ENCODE measurements at regions not wholly inside any gene's neighbourhood (a gene's known extent, or its start where the extent isn't known, plus 50 kb on each side); places are given as distances from the start of the nearest gene placed in this dataset.

DNA sequence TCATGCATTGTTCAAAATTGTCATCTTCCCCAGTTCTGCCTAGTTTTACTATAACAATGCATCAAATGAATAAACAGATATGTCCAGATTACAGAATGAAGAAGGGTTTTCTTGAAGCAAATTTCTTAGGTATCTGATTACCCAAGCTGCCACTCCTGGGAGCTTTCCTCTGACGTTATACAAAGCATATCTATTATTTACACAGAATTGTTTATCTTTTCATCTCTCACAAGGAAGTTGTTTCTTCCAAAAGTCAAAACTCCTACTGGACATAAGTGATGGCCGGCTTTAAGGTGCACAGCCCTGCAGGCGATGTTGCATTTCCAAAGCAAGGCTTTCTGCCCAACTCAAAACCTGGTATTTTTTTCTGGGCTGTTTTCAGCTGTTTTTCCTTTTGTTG is 73.4 kb upstream of the ANKH start:
- no peak for FAIRE-seq
- TF ChIP-seq CTCF (IDR thresholded peaks at IDR 0.05; ENCODE audit: insufficient read depth, missing control alignments) = no peak
- no peak for DNase-seq (ENCODE audit: insufficient read length, low spot score)

DNA sequence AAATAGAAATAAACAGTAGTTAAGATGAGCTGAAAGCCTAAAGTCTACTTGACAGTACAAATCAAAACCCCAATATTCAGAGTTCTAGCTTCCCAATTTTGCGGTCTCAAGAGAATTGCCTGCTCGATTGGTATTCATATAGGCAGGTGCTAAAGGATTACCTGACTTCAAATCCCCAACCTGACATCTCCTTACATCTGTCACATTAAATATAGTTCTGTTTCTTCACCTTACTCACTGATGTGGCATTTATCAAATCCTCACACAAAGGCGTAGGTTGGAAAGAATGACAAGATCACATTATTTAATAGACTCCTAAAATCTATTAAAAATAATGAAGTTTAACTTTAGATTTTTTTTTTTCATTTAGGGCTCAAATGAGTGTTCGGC is 72.8 kb upstream of the ANKH start:
- TF ChIP-seq CTCF (IDR thresholded peaks at IDR 0.05; ENCODE audit: insufficient read depth, missing control alignments) = no peak
- FAIRE-seq = no peak
- no peak for DNase-seq (ENCODE audit: insufficient read length, low spot score)

- no peak for TF ChIP-seq CTCF (IDR thresholded peaks at IDR 0.05; ENCODE audit: insufficient read depth, missing control alignments)
- DNase-seq (ENCODE audit: insufficient read length, low spot score) (no peak), FAIRE-seq (no peak)
These were observed 70.6 kb upstream of the ANKH start for GRCh38 chr5:14942212-14942611.

GRCh38 chr5:14937254-14937653 is 65.7 kb upstream of the ANKH start:
- no peak for DNase-seq (ENCODE audit: insufficient read length, low spot score)
- no peak for FAIRE-seq
- TF ChIP-seq CTCF (IDR thresholded peaks at IDR 0.05; ENCODE audit: insufficient read depth, missing control alignments) = no peak

GRCh38 chr5:14936588-14936987 is 65.0 kb upstream of the ANKH start:
- DNase-seq (ENCODE audit: insufficient read length, low spot score) = no peak
- no peak for TF ChIP-seq CTCF (IDR thresholded peaks at IDR 0.05; ENCODE audit: insufficient read depth, missing control alignments)
- no peak for FAIRE-seq

DNA sequence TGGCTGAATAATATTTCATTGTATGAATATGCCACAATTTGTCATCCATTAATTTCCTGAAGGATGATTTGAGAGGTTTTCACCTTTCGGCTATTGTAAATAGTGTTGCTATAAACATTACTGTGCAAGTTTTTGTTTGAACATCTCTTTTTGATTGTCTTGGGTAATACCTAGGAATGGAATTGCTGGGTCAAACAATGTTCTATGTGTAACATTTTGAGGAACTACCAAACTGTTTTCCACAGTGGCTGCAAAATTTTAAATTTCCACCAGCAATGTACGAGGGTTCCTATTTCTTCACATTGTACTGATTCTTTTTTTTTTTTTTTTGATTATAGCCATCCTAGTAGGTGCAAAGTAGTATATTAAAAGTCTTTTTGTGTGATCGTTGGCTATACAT is 63.8 kb upstream of the ANKH start:
- DNase-seq (ENCODE audit: insufficient read length, low spot score) (no peak), FAIRE-seq (no peak)
- TF ChIP-seq CTCF (IDR thresholded peaks at IDR 0.05; ENCODE audit: insufficient read depth, missing control alignments) = no peak

GRCh38 chr5:14932902-14933469 is 61.4 kb upstream of the ANKH start:
- no peak for TF ChIP-seq CTCF (IDR thresholded peaks at IDR 0.05; ENCODE audit: insufficient read depth, missing control alignments)
- DNase-seq (ENCODE audit: insufficient read length, low spot score) = no peak
- FAIRE-seq = no peak
